T-helper 1 cell treated with Interleukin-12 subunit alpha and Interleukin-12 subunit beta and Interleukin-4 antibody, amounts not matched to agents 30 ng/mL and 1 ng/mL, for 36 hours (primary cell): ENCODE measurements at regions not wholly inside any gene's neighbourhood (a gene's known extent, or its start where the extent isn't known, plus 50 kb on each side); places are given as distances from the start of the nearest gene placed in this dataset.

ENCODE experiments used
- intact Hi-C: fragments of 100-400 bp; cut with micrococcal nuclease; formaldehyde crosslinking; loops from one replicate; pipeline ENCODE4 v1.15.1; 2024

DNA sequence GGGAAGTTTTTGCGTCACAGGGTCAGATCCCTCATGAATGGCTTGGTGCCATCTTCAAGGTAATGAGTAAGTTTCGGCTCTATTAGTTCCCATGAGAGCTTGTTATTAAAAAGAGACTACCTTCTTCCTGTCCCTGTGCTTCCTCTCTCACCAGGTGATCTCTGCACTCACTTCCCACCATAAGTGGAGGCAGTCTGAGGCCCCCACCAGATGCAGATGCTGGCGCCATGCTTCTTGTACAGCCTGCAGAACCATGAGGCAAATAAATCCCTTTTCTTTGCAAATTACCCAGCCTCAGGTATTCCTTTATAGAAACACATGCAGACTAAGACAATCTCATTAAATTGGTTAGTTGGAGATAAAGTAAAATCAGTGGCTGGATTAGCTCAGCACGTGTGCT lies 75.6 kb upstream of the RFC3 start:
- intact Hi-C loops = no loop called here

DNA sequence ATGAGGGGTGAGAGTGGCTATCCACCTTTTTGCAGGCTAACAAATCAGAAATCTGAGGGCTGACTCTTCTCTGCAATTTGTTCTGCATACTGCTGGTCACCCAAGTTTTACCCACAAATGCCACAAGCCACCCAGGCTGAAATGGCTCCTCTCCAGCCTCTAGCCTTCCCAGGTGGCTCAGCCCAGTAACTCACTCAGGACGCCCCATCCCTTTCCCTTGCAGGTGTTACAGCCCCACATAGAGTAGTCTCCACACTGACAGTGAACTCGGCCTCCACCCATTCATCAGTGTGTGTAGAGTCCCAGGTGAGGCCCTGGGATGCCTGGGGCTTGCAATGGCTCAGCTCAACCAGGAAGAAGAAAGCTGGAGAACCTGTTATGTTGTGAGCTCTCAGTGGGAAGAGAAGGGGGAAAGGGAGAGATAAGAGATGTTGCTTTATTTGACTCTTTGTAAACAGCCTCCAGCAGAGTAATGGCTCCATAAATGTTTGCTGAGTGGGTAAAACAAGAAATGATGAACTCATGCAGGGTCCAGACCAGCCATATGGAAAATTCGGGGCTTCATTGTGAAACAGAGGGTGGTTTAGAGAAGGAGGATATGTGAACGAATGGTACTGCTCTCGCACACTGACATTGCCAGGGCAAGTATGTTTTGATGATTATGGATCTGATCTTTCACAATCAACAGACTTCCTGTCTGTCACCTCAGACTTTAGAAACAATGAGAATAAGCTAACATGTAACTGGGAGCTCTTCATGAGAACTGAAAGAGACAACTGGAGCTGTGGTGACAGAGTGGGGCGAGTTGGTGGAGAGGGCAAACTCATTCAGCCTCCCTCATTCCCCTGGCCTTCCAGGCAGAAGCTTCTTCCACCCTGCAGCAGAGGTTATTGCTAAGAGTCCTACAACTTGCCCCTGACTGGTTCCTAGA lies 74.2 kb upstream of the RFC3 start:
- intact Hi-C loops = no loop called here

DNA sequence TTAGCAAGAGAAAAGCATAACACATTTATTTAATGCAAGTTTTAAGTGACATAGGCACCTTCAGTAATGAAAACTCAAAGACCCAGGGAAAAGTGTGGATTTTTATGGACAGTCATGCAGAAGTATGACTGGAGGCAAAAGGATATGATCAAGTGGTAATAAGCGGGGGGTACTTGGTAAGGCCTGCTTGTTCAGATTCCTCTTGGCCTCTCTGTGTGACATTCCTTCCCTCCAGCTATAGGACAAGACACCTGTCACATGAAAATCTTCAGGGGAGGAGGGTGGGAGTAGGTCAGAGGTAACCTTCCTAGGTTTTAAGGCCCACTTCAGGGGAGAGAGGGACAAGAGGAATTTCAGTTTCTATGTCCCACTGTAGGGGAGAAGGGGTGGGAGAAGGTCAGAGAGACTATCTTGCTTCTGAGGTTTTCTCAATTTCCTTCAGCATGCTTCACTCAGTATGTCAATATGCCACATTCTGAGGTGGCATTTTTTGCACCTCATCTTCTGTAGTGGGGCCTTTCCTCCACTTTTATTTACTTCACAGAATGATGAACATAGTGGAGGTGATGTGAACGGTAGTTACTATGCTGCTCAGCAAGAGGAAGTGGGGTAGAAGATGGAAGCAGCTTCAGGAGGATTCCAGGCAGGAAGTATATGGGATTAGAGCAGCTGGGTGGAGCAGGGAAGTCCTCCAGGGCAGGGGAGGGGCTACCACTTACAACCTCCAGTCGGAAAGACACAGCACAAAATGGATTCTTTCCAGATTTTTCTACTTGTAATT lies 73.2 kb upstream of the RFC3 start:
- intact Hi-C loops = no loop called here

- intact Hi-C loops = no loop called here
Measured at GRCh38 chr13:33745370-33746324, 72.3 kb upstream of the RFC3 start.

DNA sequence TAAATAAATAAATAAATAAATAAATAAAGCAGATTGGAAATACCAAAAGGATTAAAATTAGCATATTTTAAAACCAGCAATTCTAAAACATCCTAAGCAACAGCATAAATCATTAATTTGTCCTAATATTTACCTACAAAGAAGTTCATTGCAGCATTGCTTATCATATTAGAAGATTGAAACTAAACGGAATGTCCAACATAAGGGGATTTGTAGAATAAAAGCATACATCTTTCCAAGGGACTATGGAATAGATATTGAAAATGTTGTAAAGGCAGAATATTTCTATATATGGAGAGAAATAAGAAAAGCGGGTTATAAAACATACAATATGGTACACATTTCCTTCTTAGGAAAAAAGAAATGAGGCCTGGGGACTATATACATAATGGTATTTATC lies 71.1 kb upstream of the RFC3 start:
- intact Hi-C loops = no loop called here

GRCh38 chr13:33751151-33751550 lies 66.8 kb upstream of the RFC3 start:
- intact Hi-C loops = no loop called here

DNA sequence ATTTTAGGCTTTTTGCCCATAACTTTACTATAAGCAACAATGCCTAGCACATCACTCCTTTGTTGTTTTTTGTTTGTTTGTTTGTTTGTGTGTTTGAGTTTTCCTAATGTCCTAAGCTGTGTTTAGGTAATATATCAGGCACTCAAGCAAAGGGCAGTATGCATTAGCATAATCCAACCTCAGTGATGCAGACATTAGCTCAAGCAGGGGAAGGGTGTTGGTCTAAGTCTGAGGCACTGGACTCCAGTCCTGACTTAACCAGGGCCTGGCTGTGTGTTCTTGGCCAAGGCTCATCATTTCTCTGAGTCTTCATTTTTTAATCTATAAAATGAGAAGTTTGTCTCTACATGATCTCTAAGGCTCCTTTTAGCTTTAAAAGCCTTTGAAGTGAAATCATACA lies 65.9 kb upstream of the RFC3 start:
- intact Hi-C loops = no loop called here

- intact Hi-C loops = no loop called here
Measured at GRCh38 chr13:33752597-33752996, 65.4 kb upstream of the RFC3 start.

DNA sequence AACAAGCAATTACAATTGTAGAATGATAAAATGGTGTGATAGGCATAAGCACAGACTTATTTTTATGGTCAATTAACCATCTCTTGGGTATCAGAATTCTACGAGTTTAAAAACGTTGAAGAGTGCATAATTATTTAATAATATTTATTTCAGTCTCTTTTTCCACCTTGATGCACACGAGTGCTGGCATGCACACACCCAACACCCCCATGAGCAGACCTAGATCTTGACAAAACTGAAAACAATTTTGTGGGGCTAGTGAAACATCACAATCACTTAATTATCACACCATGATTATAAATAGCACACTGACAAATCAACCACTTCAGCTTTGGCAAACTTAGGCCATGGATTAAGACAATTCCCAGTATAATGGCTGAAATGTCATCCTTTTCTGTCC lies 61.0 kb upstream of the RFC3 start:
- intact Hi-C loops = no loop called here

DNA sequence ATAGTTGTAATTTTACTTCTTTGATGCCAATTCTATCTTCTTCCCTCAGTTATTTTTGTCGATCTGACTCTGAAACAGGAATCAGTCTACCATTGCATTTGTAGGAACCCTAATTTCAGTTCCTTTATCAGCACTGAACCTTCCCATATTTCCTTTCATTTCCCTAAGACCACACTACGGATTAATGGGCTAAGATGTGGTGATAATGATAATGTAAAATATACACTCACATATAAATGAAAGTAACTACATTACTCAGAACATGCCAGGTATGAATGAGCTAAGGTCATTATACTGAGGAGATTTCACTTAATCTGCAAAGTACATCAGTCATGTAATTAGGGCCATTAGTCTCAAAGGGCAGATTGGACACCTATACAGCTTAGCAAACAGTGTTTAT lies 60.2 kb upstream of the RFC3 start:
- intact Hi-C loops = no loop called here

- intact Hi-C loops = no loop called here
Measured at GRCh38 chr13:33758113-33758512, 59.8 kb upstream of the RFC3 start.

GRCh38 chr13:33761740-33762139 lies 56.2 kb upstream of the RFC3 start:
- intact Hi-C loops = no loop called here

DNA sequence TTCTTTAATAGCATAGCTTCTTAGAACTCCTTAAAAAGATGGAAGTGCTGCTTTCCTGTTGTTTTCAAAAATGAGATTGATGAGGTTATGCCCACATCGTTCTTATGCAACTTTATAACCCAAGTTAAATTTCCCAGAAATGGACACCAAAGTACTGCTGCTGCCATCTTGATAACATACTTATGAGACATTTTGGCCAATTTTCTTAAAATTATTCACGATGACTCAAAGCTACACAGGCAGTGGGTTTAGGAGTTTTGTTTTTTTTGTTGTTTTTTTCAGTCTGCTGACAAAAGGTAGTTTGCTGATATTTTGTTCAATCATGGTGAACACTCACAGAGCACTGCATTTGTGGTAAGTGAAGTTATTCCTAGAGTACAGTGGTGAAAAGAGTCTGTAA lies 54.9 kb upstream of the RFC3 start:
- intact Hi-C loops = no loop called here

DNA sequence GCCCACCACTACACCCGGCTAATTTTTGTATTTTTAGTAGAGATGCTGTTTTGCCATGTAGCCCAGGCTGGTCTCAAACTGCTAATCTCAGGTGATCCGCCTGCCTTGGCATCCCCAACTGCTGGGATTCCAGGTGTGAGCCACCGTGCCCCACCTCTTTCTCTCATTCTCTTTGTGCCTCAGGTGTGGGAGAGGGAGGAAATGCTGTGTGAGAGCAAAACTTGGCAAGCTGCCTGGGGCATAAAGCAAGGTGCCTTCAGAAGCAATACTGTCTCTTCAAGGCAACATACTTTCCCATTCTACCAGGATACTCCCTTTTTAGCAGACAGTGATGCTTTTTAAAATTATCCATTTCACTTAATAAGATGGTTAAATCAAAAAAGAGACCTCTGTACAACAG lies 53.2 kb upstream of the RFC3 start:
- intact Hi-C loops = no loop called here

DNA sequence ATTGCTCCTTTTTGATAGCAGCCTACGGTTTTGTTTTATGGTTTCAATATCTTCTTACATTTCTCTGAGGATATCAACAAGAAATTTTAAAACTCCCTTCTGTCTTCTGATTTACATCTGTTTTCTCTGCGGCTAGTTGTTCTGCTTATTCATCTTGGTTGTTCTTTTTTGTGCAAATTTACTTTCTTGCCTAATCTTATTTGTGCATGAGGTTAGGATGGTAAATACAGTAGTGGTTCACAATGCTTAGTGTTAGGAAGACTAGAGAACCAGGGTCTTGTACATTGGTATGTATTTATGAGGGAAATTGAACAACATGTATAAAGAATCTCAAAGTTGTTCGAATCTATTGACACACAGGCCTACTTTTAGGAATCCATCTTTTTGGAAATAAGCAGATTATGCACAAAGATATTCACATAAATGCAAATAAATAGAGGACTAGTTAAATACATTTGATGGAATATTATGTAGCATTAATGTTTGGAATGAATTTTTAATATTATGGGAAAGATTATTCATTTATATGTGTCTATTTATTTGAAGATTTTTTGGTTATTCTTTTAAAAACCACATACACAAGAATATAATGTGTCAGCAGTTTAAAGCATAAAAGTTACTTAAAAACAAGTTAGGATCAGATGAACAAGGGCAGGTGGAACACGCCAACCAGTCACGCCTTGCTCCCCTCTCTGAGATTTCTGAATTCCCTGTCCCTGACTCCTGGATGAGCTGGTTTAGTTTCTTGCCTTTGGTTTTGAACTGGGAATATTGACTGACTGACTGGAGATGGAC lies 51.4 kb upstream of the RFC3 start:
- intact Hi-C loops = no loop called here

- intact Hi-C loops = no loop called here
Measured at GRCh38 chr13:33767140-33767539, 50.8 kb upstream of the RFC3 start.
